GM18861 (cell line): ENCODE measurements at regions not wholly inside any gene's neighbourhood (a gene's known extent, or its start where the extent isn't known, plus 50 kb on each side); places are given as distances from the start of the nearest gene placed in this dataset.
"Not testable (repeated sequence)": the region's sequence is repeated elsewhere in the genome, so short reads cannot be mapped to it uniquely, and the experiment has no call there.

Source experiments
- ATAC-seq: cut with Tn5 transposase; IDR thresholded peaks from one replicate; pipeline ENCODE4 v1.9.1; 2021; ENCODE audit not compliant: unreplicated experiment

DNA sequence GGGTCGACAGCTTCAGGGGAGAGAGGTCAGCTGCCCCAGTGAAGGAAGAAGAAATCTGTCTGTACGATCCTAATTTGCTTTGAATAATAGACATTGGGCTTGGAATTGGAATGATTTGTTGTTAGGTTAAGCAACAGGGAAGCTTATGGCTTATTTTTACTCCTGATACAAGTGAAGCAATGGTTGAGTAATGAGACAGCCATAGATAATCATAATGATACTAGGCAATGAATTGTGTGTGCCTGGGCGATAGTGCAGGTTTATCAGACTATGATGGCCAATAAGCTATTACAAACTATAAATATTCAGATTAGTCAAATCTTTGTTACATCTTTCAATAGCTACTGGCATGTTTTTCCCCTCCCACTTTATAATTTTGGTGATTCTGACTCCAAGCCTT lies 140.9 kb upstream of the CDIN1 start:
- ATAC-seq, result no peak

GRCh38 chr15:36447373-36447772 lies 132.1 kb upstream of the CDIN1 start:
- ATAC-seq, result no peak

GRCh38 chr15:36448418-36448817 lies 131.0 kb upstream of the CDIN1 start:
- ATAC-seq, result no peak

- no peak for ATAC-seq
These were observed 130.3 kb upstream of the CDIN1 start for GRCh38 chr15:36449084-36449661.

GRCh38 chr15:36449662-36450145 lies 129.7 kb upstream of the CDIN1 start:
- ATAC-seq, result no peak

GRCh38 chr15:36454244-36454643 lies 125.2 kb upstream of the CDIN1 start:
- not testable (repeated sequence) for ATAC-seq

DNA sequence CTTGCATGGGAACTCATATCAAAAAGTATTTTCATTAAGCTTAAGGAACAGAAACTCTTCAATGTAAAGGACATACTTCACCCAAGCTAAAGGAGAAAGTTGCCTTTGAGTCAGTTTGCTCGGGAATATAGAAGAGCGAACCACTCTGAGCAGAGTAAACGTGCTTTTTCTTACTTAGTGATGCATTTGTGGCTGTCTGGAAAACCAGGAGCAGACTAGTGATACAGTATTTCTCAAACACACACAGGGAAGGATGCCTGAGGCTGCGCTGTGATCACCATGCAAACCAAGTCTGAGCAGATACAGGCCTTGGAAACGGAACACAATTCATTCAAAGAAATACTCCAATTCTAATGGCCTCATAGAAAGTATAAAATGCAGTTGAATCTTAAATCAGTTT lies 121.0 kb upstream of the CDIN1 start:
- ATAC-seq, result no peak

DNA sequence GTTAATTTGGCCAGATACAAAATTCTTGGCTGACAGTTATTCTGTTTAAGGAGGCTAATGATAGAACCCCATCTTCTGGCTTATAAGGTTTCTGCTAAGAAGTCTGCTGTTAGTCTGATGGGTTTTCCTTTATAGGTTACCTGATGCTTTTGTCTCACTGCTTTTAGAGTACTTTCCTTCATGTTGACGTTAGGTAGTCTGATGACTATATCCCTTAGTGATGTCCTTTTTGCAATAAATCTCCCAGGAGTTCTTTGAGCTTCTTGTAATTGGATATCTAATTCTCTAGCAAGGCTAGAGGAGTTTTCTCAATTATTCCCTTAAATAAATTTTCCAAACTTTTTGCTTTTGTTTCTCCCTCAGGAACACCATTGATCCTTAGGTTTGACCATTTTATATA lies 114.1 kb upstream of the CDIN1 start:
- ATAC-seq, result no peak

DNA sequence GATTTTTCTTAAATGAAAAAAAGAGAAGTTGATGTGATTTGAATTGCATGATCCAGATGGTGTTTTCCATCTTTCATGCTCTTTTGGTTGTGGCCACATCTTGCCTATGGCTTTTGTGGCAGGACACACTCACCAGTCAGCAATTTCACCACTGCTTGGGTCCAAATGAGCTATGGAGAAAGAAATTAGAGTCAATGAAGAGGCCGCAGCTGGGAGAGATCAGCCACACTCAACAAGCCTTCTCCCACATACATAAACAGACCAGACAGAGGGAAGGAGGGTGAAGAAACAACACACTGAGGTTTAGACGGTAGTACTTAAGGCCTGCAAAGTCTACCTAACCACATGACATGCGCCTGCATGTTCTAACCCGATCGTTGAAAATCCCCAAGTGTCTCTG lies 110.7 kb upstream of the CDIN1 start:
- no peak for ATAC-seq

- ATAC-seq, result no peak
These were observed 110.0 kb upstream of the CDIN1 start for GRCh38 chr15:36469311-36469966.

- ATAC-seq, result no peak
These were observed 106.8 kb upstream of the CDIN1 start for GRCh38 chr15:36472672-36473071.

DNA sequence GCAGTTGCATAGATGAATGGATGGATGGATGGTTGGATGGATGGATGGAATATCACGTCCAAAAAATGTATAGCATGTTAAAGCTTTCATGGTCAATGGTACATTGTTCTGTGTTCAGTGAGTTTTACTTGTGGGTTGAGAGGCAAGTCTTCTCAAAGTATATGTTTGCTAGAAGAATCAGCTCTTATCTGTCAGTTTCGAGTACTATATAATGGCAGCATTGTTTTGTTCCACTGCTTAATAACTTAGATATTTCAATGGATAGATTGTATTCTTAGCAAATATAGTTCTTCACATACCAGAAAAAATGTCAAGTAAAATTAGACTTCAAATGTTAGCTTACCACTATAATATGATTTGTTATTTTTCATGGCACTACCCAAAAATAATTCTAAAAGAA lies 100.9 kb upstream of the CDIN1 start:
- ATAC-seq, result no peak

DNA sequence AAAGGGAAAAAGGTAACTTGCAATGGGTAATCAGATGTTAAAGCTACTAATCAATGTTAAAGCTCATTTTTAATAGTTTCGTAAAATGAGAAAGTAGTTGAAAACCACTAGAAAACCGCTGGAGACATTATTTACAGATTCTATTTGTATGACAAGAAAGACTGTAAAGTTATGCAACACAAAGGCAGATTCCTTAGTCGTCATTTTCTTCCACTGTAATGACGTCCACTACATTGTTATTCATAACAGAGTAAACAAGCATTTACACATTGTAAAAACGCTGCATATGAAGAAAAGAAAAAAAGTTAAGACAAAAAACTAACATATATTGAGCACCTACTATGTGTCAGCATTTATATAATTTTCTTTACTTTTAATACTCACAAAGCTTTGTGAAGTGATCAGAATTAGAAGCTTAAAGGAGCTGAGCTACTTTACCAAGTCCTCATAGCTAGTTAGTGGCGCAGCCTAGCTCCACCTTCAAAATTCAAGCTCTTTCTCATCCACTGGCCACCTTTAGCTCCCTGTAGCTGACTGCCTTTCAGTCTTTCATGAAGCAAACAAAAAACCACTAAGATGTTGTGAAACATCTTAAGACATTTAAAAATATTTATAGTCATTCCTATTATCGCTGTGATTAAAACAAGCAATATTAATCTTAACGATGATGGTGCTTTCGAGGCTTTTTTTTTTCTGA lies 100.1 kb upstream of the CDIN1 start:
- ATAC-seq, result no peak

DNA sequence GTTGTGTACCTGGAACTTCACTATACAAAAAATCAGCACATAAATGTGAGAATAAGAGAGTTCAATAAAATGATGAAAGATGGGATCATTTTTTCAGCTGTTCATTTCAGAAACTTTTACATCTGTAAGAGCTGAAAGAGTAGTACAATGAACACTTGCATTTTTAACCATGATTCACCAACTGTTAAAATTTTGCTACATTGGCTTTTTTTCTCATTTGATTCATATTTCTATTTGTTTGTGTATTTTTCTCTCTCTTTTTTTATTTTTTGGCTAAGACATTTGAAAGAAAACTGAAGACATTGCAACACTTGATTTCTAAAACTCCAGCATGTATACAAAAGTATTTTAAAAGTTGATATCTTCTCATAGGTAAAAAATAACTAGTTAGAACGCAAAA lies 98.3 kb upstream of the CDIN1 start:
- no peak for ATAC-seq

- no peak for ATAC-seq
These were observed 96.0 kb upstream of the CDIN1 start for GRCh38 chr15:36483409-36483808.

DNA sequence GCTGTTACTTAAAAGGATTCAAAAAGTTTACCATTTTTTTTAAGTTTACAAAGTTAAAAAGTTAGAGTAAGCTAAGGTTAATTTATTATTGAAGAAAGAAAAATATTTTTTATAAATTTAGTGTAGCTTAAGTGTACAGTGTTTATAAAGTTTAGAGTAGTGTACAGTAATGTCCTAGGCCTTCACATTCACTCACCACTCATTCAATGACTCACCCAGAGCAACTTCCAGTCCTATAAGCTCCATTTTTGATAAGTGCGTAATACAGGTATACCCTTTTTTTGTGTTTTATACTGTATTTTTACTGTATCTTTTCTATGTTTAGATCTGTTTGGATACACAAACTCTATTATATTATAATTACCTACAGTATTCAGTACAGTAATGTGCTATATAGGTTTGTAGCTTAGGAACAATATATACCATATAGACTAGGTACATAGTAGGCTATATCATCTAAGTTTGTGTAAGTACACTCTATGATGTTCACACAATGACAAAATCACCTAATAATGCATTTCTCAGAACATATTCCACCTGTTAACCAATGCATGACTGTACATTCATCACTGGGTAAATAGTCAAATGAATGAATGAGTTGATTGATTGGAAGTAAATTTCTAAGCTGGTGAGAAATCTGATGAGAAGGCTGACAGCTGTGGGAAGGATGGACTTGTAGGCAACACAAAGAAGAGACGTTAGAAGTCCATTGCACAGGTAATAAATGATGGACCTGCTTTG lies 95.2 kb upstream of the CDIN1 start:
- no peak for ATAC-seq

- ATAC-seq, result no peak
These were observed 87.5 kb upstream of the CDIN1 start for GRCh38 chr15:36491912-36492311.

DNA sequence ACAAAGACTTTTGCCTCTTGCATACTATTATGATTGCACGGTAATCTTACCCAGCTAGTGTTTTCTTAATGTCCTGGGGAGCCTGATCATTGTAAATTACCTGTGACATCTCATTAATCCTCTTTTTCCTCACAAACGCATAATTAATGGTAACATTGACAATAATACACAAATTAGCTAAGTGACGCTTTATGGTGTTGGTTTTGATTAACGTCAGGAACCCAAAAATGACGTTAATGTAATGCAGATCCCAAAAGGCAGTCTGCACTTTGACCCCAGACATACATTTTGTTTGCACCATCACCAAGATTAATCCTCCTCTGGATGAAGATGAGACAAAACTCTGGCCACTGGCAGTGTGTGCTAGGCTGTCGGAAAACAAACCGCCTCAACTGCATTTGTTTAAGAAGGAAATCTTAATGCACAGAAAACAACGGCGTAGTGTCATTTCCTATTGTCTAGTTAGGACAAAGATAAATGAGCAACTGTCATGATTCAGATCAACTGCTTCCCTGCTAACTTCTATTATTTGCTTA lies 83.9 kb upstream of the CDIN1 start:
- no peak for ATAC-seq

DNA sequence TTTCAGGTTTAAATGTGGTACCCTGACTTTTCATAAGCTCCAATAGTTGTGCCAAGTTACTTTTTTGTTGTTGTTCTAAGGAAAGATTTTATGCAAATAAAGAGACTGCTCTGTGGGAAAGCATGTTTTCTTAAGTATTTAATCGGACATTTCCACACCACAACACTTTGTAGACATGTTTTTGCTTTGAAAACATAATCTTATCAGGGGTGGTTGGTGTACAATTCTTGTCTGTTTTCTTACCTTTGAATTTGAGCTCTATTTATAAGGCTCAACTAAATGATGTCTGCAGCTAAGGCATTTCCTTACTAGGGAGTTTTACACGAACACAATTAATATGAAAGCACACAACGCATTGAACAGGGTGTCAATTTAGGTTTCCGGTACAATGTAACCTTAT lies 81.5 kb upstream of the CDIN1 start:
- no peak for ATAC-seq

DNA sequence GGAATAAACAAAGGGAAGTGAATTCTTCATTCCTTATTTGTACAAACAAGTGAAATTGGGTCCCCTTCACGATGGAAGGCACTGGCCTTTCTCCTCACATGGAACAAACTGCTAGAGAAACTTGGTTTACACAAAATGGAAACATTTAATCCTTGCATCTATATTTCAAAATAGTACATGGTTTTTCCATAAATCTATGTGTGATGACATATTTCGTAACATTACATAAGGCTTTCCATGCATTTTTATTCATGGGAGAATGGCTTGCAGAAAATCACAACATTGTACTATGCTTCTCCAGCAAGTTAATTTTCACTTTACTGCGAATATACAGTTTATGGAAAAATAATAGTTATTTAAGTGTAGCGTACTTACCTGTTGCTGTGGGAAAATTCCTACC lies 81.0 kb upstream of the CDIN1 start:
- ATAC-seq, result no peak

GRCh38 chr15:36498916-36499315 lies 80.5 kb upstream of the CDIN1 start:
- ATAC-seq, result no peak
